A673 (cell line): ENCODE measurements at regions not wholly inside any gene's neighbourhood (a gene's known extent, or its start where the extent isn't known, plus 50 kb on each side); places are given as distances from the start of the nearest gene placed in this dataset.
"Not testable (repeated sequence)": the region's sequence is repeated elsewhere in the genome, so short reads cannot be mapped to it uniquely, and the experiment has no call there.

Experiments
- BruUV-seq: library from RNA; stranded (reverse); fragments of 400-500 nt; replicated peaks from 2 replicates; lab custom pipeline; 2021; lab: Mats Ljungman, UMichigan
- CTCF ChIA-PET: fragments of 300-600 bp; sonication (Branson Sonifier 250); formaldehyde crosslinking; loops from one replicate; lab custom pipeline; 2022; ENCODE audit warnings: antibody characterized with exemption; lab: Charles Lee
- POLR2A ChIA-PET: fragments of 300-600 bp; sonication (Branson Sonifier 250); formaldehyde crosslinking; loops from one replicate; lab custom pipeline; 2022; ENCODE audit warnings: antibody characterized with exemption; ENCODE audit not compliant: low non-redundant PET; lab: Charles Lee
- DNase-seq: peaks from one replicate; pipeline ENCODE4 v3.0.0-alpha.2; 2015; ENCODE audit warnings: low spot score
- H3K27ac ChIP-seq: fragments of 200-600 bp; sonication (generic); 2 replicates; pipeline ENCODE4 v1.5.1; 2016; ENCODE audit warnings: mixed run types, low read depth, mild to moderate bottlenecking, mixed read lengths, antibody characterized with exemption, low read length; ENCODE audit not compliant: poor library complexity, severe bottlenecking
- H3K27me3 ChIP-seq: fragments of 200-600 bp; sonication (generic); replicated peaks from 2 replicates; pipeline ENCODE4 v1.6.1; 2017; ENCODE audit warnings: mixed run types, low read depth, mild to moderate bottlenecking, mixed read lengths, antibody characterized with exemption, low read length; ENCODE audit not compliant: insufficient read depth, poor library complexity
- H3K36me3 ChIP-seq: fragments of 200-600 bp; sonication (generic); 2 replicates; pipeline ENCODE4 v1.6.1; 2016; ENCODE audit warnings: mixed run types, mild to moderate bottlenecking, mixed read lengths, antibody characterized with exemption, low read length; ENCODE audit not compliant: insufficient read depth, poor library complexity, severe bottlenecking
- H3K4me1 ChIP-seq: fragments of 200-600 bp; sonication (generic); 2 replicates; pipeline ENCODE4 v1.6.1; 2017; ENCODE audit warnings: mixed run types, mild to moderate bottlenecking, mixed read lengths, antibody characterized with exemption, low read length; ENCODE audit not compliant: insufficient read depth, poor library complexity, severe bottlenecking
- H3K4me3 ChIP-seq: fragments of 200-600 bp; sonication (generic); 2 replicates; pipeline ENCODE4 v1.5.1; 2016; ENCODE audit warnings: low read depth, mixed run types, mild to moderate bottlenecking, mixed read lengths, low read length; ENCODE audit not compliant: poor library complexity, severe bottlenecking
- H3K9me3 ChIP-seq: fragments of 200-600 bp; sonication (generic); 2 replicates; pipeline ENCODE4 v1.6.1; 2016; ENCODE audit warnings: mixed run types, low read depth, mild to moderate bottlenecking, mixed read lengths, antibody characterized with exemption, low read length; ENCODE audit not compliant: poor library complexity, severe bottlenecking
- EZH2 ChIP-seq: fragments of 200-600 bp; sonication (generic); IDR thresholded peaks from 2 replicates; pipeline ENCODE4 v1.6.1; 2017; ENCODE audit warnings: borderline replicate concordance, low read depth, mild to moderate bottlenecking, mixed read lengths, antibody characterized with exemption, low read length; ENCODE audit not compliant: poor library complexity, severe bottlenecking
- intact Hi-C: fragments of 100-400 bp; cut with micrococcal nuclease; formaldehyde crosslinking; loops from one replicate; pipeline ENCODE4 v1.10.0; 2022; ENCODE audit not compliant: unreplicated experiment
- TF ChIP-seq, protein P1 (sequence below): fragments of 300-800, 200-600 bp; sonication (generic); conservative IDR thresholded peaks from 2 replicates; pipeline ENCODE4 v1.5.1; 2017; ENCODE audit warnings: low read depth, mild to moderate bottlenecking, antibody characterized with exemption, low read length, moderate library complexity, mixed read lengths

DNA sequence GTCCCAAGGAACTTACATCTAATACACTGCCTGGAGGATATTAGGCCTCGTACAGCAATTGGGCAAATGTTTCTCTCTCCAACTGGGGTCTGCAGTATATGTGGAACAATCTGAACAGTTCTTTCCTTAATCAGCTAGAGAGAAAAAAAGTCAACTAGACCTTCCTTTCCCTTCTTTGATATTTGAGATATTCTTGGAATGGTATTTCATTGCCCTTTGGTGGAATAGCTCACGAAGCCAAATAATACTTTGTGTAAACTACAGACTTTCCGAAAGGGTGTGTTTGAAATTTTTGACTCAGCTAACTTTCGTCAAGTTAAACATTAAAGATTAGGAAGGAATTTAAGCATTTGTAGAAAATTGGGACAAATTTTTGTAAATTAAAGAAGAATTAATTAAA is 425.6 kb downstream of the RWDD3 start:
- ChIA-PET POLR2A (no interaction called here), CTCF (no interaction called here)
- H3K9me3 ChIP-seq: peaks cover 3% of the 10 kb centered on the region
- no peak for TF ChIP-seq EZH2
- TF ChIP-seq, protein P1, sequence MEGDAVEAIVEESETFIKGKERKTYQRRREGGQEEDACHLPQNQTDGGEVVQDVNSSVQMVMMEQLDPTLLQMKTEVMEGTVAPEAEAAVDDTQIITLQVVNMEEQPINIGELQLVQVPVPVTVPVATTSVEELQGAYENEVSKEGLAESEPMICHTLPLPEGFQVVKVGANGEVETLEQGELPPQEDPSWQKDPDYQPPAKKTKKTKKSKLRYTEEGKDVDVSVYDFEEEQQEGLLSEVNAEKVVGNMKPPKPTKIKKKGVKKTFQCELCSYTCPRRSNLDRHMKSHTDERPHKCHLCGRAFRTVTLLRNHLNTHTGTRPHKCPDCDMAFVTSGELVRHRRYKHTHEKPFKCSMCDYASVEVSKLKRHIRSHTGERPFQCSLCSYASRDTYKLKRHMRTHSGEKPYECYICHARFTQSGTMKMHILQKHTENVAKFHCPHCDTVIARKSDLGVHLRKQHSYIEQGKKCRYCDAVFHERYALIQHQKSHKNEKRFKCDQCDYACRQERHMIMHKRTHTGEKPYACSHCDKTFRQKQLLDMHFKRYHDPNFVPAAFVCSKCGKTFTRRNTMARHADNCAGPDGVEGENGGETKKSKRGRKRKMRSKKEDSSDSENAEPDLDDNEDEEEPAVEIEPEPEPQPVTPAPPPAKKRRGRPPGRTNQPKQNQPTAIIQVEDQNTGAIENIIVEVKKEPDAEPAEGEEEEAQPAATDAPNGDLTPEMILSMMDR: no peak
- intact Hi-C loops: no loop called here
- BruUV-seq: no TSS peak
- H3K4me3 ChIP-seq: no peak overlapping the region
- DNase-seq: no peak
- H3K4me1 ChIP-seq: no peaks in the 10 kb centered on the region
- H3K36me3 ChIP-seq: no peaks in the 10 kb centered on the region
- H3K27me3 ChIP-seq: peaks cover 33% of the 10 kb centered on the region
- no peak overlapping the region for H3K27ac ChIP-seq

GRCh38 chr1:95660736-95661135 is 426.7 kb downstream of the RWDD3 start:
- ChIA-PET POLR2A (no interaction called here), CTCF (no interaction called here)
- Histone ChIP-seq H3K9me3 (peaks cover 3% of the 10 kb centered on the region), H3K36me3 (no peaks in the 10 kb centered on the region), H3K4me1 (no peaks in the 10 kb centered on the region), H3K27me3 (peaks cover 22% of the 10 kb centered on the region), H3K27ac (no peak overlapping the region), H3K4me3 (no peak overlapping the region)
- DNase-seq: no peak
- TF ChIP-seq EZH2: no peak
- TF ChIP-seq, protein P1: no peak
- intact Hi-C loops: no loop called here
- BruUV-seq: no TSS peak

DNA sequence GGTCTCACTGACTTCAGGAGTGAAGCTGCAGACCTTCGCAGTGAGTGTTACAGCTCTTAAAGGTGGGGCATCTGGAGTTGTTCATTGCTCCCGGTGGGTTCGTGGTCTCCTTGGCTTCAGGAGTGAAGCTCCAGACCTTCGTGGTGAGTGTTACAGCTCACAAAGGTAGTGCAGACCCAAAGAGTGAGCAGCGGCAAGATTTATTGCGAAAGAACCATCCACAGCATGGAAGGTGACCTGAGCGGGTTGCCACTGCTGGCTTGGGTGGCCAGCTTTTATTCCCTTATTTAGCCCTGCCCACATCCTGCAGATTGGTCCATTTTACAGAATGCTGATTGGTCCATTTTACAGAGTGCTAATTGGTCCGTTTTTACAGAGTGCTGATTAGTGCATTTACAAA is 429.5 kb downstream of the RWDD3 start:
- CTCF ChIA-PET, POLR2A ChIA-PET, H3K4me1 ChIP-seq, H3K27me3 ChIP-seq, H3K36me3 ChIP-seq, H3K9me3 ChIP-seq, H3K4me3 ChIP-seq, H3K27ac ChIP-seq, BruUV-seq, intact Hi-C loops, DNase-seq: not testable (repeated sequence)

DNA sequence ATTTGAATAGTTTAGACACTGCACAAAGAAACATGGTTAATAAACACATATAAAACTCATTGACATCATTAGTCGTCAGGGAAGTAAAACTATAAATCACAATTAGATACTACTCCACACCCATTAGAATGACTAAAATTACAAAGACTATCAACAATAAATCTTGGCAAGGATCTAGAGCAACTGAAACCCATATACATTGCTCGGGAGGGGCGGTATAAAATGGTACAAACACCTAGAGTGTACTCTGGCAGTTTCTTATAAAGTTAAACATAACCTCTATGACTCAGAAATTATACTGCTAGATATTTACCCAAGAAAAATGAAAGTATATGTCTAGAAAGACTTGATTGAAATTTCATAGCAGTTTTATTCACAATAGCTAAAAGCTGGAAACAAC is 434.2 kb downstream of the RWDD3 start:
- CTCF ChIA-PET: no interaction called here
- no peaks in the 10 kb centered on the region for H3K4me1 ChIP-seq
- H3K27me3 ChIP-seq: no peaks in the 10 kb centered on the region
- no peaks in the 10 kb centered on the region for H3K36me3 ChIP-seq
- intact Hi-C loops: no loop called here
- no peak overlapping the region for H3K4me3 ChIP-seq
- TF ChIP-seq, protein P1: no peak
- no peak for TF ChIP-seq EZH2
- POLR2A ChIA-PET: no interaction called here
- H3K9me3 ChIP-seq: no peaks in the 10 kb centered on the region
- DNase-seq: no peak
- BruUV-seq: no TSS peak
- H3K27ac ChIP-seq: no peak overlapping the region

DNA sequence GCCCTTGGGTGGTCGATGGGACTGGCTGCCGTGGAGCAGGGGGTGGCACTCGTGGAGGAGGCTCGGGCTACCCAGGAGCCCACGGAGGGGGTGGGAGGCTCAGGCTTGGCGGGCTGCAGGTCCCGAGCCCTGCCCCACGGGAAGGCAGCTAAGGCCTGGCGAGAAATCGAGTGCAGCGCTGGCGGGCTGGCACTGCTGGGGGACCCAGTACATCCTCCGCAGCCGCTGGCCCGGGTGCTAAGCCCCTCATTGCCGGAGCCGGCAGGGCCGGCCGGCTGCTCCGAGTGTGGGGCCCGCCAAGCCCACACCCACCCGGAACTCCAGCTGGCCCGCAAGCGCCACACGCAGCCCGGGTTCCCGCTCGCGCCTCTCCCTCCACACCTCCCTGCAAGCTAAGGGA is 435.6 kb downstream of the RWDD3 start:
- BruUV-seq, H3K27me3 ChIP-seq, DNase-seq, H3K36me3 ChIP-seq, intact Hi-C loops, H3K27ac ChIP-seq, POLR2A ChIA-PET, H3K9me3 ChIP-seq, CTCF ChIA-PET, H3K4me3 ChIP-seq, H3K4me1 ChIP-seq: not testable (repeated sequence)
